PC-9 (cell line): ENCODE measurements at regions not wholly inside any gene's neighbourhood (a gene's known extent, or its start where the extent isn't known, plus 50 kb on each side); places are given as distances from the start of the nearest gene placed in this dataset.

Experiments used
- EZH2 ChIP-seq: fragments of 200-600 bp; sonication (generic); IDR thresholded peaks from 2 replicates; pipeline ENCODE4 v1.8.0; 2017; ENCODE audit warnings: antibody characterized with exemption, low read depth
- TF ChIP-seq, protein P1 (sequence below): fragments of 200-600 bp; sonication (generic); conservative IDR thresholded peaks from 2 replicates; pipeline ENCODE4 v1.6.1; 2017; ENCODE audit warnings: mixed run types, antibody characterized with exemption, mild to moderate bottlenecking, moderate library complexity

DNA sequence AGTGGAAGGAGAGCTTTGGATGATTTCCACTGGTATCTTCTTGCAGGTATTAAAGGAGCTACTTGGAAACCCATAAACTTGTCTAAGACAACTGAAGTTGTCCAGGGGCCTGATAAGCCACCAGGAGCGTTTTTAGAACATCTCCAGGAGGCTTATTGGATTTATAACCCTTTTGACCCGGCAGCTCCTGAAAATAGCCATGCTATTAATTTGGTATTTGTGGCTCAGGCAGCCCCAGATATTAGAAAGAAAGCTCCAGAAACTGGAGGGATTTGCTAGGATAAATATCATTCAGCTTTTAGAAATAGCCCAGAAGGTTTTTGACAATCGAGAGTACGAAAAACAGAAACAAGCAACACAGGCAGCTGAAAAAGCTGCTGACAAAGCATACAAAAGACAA, 461.0 kb upstream of the HTR1E start:
- TF ChIP-seq, protein P1, sequence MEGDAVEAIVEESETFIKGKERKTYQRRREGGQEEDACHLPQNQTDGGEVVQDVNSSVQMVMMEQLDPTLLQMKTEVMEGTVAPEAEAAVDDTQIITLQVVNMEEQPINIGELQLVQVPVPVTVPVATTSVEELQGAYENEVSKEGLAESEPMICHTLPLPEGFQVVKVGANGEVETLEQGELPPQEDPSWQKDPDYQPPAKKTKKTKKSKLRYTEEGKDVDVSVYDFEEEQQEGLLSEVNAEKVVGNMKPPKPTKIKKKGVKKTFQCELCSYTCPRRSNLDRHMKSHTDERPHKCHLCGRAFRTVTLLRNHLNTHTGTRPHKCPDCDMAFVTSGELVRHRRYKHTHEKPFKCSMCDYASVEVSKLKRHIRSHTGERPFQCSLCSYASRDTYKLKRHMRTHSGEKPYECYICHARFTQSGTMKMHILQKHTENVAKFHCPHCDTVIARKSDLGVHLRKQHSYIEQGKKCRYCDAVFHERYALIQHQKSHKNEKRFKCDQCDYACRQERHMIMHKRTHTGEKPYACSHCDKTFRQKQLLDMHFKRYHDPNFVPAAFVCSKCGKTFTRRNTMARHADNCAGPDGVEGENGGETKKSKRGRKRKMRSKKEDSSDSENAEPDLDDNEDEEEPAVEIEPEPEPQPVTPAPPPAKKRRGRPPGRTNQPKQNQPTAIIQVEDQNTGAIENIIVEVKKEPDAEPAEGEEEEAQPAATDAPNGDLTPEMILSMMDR: no peak
- TF ChIP-seq EZH2: no peak
